Transverse colon (tissue), 4 donors: ENCODE measurements at regions not wholly inside any gene's neighbourhood (a gene's known extent, or its start where the extent isn't known, plus 50 kb on each side); places are given as distances from the start of the nearest gene placed in this dataset.

ENCODE experiments used
- POLR2A ChIP-seq: fragments of 450-650 bp; IDR thresholded peaks from one replicate; pipeline ENCODE4 v1.6.1; 2016; ENCODE audit warnings: antibody characterized with exemption, mild to moderate bottlenecking, moderate library complexity
- POLR2AphosphoS5 ChIP-seq, 3 donors: sonication (generic); formaldehyde crosslinking; IDR thresholded peaks; one replicate each; pipeline ENCODE4 v1.6.1; 2016; ENCODE audit warnings: antibody characterized with exemption in 3 of 3
- TF ChIP-seq, protein P1 (sequence below), 5 experiments: fragments of 200-600 bp in 3 of 5; fragments of 450-650 bp in 2 of 5; sonication (generic) in 3 of 5; IDR thresholded peaks; 1 replicate in 2 of 5; 2 replicates in 3 of 5; pipeline ENCODE4 v1.5.1; 2016 to 2017; ENCODE audit warnings: antibody characterized with exemption in 5 of 5, inconsistent platforms in 3 of 5, mild to moderate bottlenecking in 2 of 5, moderate library complexity in 1 of 5

DNA sequence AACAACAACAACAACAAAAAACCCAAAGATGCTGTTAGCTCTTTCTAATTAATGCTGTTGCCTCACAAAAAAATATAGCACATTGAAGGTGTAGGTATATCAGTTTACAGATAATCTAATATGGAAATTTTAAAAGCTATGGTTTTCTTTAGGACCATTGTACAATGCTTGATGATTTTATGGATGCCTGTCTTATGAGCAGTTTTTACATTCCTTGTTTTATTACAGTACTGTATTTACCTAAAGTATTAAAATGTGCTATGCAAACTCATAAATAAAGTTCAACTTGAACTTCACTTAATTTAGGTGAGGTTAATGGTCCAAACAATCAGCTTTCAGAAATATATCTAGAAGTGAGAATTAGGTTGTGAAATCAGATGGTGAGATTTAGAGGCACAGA, 212.2 kb upstream of the GOLIM4 start:
- TF ChIP-seq, protein P1, sequence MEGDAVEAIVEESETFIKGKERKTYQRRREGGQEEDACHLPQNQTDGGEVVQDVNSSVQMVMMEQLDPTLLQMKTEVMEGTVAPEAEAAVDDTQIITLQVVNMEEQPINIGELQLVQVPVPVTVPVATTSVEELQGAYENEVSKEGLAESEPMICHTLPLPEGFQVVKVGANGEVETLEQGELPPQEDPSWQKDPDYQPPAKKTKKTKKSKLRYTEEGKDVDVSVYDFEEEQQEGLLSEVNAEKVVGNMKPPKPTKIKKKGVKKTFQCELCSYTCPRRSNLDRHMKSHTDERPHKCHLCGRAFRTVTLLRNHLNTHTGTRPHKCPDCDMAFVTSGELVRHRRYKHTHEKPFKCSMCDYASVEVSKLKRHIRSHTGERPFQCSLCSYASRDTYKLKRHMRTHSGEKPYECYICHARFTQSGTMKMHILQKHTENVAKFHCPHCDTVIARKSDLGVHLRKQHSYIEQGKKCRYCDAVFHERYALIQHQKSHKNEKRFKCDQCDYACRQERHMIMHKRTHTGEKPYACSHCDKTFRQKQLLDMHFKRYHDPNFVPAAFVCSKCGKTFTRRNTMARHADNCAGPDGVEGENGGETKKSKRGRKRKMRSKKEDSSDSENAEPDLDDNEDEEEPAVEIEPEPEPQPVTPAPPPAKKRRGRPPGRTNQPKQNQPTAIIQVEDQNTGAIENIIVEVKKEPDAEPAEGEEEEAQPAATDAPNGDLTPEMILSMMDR (IDR thresholded peaks at IDR 0.05) = no peak
- no peak for TF ChIP-seq POLR2A
- no peak for TF ChIP-seq POLR2AphosphoS5 (IDR thresholded peaks at IDR 0.05)
